Caco-2 (cell line): ENCODE measurements at regions not wholly inside any gene's neighbourhood (a gene's known extent, or its start where the extent isn't known, plus 50 kb on each side); places are given as distances from the start of the nearest gene placed in this dataset.

Source experiments
- BruUV-seq: library from RNA; stranded (reverse); fragments of 400-500 nt; replicated peaks from 2 replicates; lab custom pipeline; 2021; lab: Mats Ljungman, UMichigan
- CTCF ChIA-PET: fragments of 300-600 bp; sonication (Branson Sonifier 250); formaldehyde crosslinking; loops from one replicate; lab custom pipeline; 2022; ENCODE audit warnings: antibody characterized with exemption; lab: Charles Lee
- POLR2A ChIA-PET: fragments of 300-600 bp; sonication (Branson Sonifier 250); formaldehyde crosslinking; loops from one replicate; lab custom pipeline; 2022; ENCODE audit warnings: antibody characterized with exemption; lab: Charles Lee
- DNase-seq, 2 experiments: peaks; one replicate each; pipeline versions ENCODE4 v3.0.0 to v3.0.0-alpha.2; 2020 to 2022
- H3K27me3 ChIP-seq: replicated peaks from 2 replicates; pipeline ENCODE4 v1.6.0; 2011; ENCODE audit warnings: low read length; ENCODE audit not compliant: control insufficient read depth, insufficient read depth
- H3K36me3 ChIP-seq: 2 replicates; pipeline ENCODE4 v1.5.1; 2011; ENCODE audit warnings: low read length; ENCODE audit not compliant: control insufficient read depth, insufficient read depth
- H3K4me1 ChIP-seq: fragments of 250-450 bp; sonication (Bioruptor Pico); 2 replicates; pipeline ENCODE4 v1.5.1; 2020; ENCODE audit warnings: mild to moderate bottlenecking
- H3K4me3 ChIP-seq: 2 replicates; pipeline ENCODE4 v1.5.1; 2011; ENCODE audit warnings: low read depth, mild to moderate bottlenecking, control low read depth, low read length
- H3K9me3 ChIP-seq: fragments of 250-450 bp; sonication (Bioruptor Pico); 2 replicates; pipeline ENCODE4 v1.5.1; 2020; ENCODE audit warnings: mild to moderate bottlenecking, moderate library complexity
- H3K27ac Mint-ChIP-seq: one replicate; pipeline ENCODE4 v1.8.0; 2022; ENCODE audit warnings: mixed read lengths; ENCODE audit not compliant: unreplicated experiment
- H3K27me3 Mint-ChIP-seq: one replicate; pipeline ENCODE4 v1.8.0; 2022; ENCODE audit warnings: mixed read lengths; ENCODE audit not compliant: insufficient read depth, unreplicated experiment
- H3K36me3 Mint-ChIP-seq: one replicate; pipeline ENCODE4 v1.8.0; 2022; ENCODE audit warnings: mild to moderate bottlenecking, mixed read lengths; ENCODE audit not compliant: insufficient read depth, unreplicated experiment
- H3K4me1 Mint-ChIP-seq: one replicate; pipeline ENCODE4 v1.8.0; 2022; ENCODE audit warnings: low read depth, mixed read lengths; ENCODE audit not compliant: unreplicated experiment
- H3K4me3 Mint-ChIP-seq: one replicate; pipeline ENCODE4 v1.8.0; 2022; ENCODE audit warnings: mild to moderate bottlenecking, moderate library complexity, mixed read lengths; ENCODE audit not compliant: unreplicated experiment
- H3K9me3 Mint-ChIP-seq: one replicate; pipeline ENCODE4 v1.8.0; 2022; ENCODE audit warnings: mixed read lengths; ENCODE audit not compliant: unreplicated experiment
- intact Hi-C: fragments of 100-400 bp; cut with micrococcal nuclease; formaldehyde crosslinking; loops from one replicate; pipeline ENCODE4 v1.10.0; 2022; ENCODE audit not compliant: unreplicated experiment
- TF ChIP-seq, protein P1 (sequence below), 2 experiments: fragments of 200-600 bp in 1 of 2; IDR thresholded peaks; 1 replicate in 1 of 2; 2 replicates in 1 of 2; pipeline versions ENCODE4 v1.5.1 to v1.8.0; 2011 to 2022; ENCODE audit warnings: antibody characterized with exemption in 1 of 2, control low read depth in 1 of 2, inconsistent platforms in 1 of 2, low read depth in 1 of 2, low read length in 1 of 2, mild to moderate bottlenecking in 1 of 2, moderate library complexity in 1 of 2; ENCODE audit not compliant: insufficient read depth in 1 of 2, severe bottlenecking in 1 of 2, unreplicated experiment in 1 of 2

DNA sequence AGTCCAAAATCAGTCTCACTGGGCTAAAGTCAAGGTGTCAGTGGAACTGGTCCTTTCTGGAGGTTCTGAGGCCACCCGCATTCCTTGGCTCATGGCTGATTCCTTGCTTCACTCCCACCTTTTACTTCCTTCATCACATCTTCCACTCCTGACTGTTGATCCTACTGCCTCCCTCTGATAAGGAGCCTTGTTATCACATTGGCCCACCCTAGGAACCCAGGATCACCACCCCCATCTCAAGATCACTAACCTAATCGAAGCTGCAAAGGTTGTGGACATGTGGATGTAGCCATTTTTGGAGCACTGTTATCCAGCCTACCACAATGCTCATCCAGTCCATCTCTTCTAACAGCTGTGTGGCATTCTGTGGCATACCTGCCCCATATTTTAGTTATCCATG, 87.2 kb downstream of the TNFAIP3 start:
- BruUV-seq: no TSS peak
- ChIA-PET POLR2A (no interaction called here), CTCF (no interaction called here)
- no peaks in the 10 kb centered on the region for H3K27me3 ChIP-seq
- Mint-ChIP-seq H3K27ac (no peak overlapping the region), H3K27me3 (no peaks in the 10 kb centered on the region), H3K4me1 (peaks cover 28% of the 10 kb centered on the region), H3K36me3 (no peaks in the 10 kb centered on the region), H3K4me3 (no peak overlapping the region), H3K9me3 (peaks cover 25% of the 10 kb centered on the region)
- intact Hi-C loops: no loop called here
- H3K4me1 ChIP-seq: peaks cover 16% of the 10 kb centered on the region; the same call in 1 of the 2 replicates
- H3K4me3 ChIP-seq: no peak overlapping the region
- TF ChIP-seq, protein P1, sequence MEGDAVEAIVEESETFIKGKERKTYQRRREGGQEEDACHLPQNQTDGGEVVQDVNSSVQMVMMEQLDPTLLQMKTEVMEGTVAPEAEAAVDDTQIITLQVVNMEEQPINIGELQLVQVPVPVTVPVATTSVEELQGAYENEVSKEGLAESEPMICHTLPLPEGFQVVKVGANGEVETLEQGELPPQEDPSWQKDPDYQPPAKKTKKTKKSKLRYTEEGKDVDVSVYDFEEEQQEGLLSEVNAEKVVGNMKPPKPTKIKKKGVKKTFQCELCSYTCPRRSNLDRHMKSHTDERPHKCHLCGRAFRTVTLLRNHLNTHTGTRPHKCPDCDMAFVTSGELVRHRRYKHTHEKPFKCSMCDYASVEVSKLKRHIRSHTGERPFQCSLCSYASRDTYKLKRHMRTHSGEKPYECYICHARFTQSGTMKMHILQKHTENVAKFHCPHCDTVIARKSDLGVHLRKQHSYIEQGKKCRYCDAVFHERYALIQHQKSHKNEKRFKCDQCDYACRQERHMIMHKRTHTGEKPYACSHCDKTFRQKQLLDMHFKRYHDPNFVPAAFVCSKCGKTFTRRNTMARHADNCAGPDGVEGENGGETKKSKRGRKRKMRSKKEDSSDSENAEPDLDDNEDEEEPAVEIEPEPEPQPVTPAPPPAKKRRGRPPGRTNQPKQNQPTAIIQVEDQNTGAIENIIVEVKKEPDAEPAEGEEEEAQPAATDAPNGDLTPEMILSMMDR (IDR thresholded peaks at IDR 0.05; ENCODE audit: insufficient read depth in 1 of 2, low read depth in 1 of 2, low read length in 1 of 2, severe bottlenecking in 1 of 2, unreplicated experiment in 1 of 2): no peak
- no peak for DNase-seq
- no peaks in the 10 kb centered on the region; the same call in 1 of the 2 replicates for H3K9me3 ChIP-seq
- H3K36me3 ChIP-seq: no peaks in the 10 kb centered on the region

- Mint-ChIP-seq H3K36me3 (no peaks in the 10 kb centered on the region), H3K27me3 (no peaks in the 10 kb centered on the region), H3K27ac (no peak overlapping the region), H3K9me3 (peaks cover 34% of the 10 kb centered on the region), H3K4me3 (no peak overlapping the region), H3K4me1 (peaks cover 27% of the 10 kb centered on the region)
- no TSS peak for BruUV-seq
- no peaks in the 10 kb centered on the region for H3K36me3 ChIP-seq
- CTCF ChIA-PET: no interaction called here
- no peak for DNase-seq
- POLR2A ChIA-PET: no interaction called here
- H3K27me3 ChIP-seq: no peaks in the 10 kb centered on the region
- H3K9me3 ChIP-seq: peaks cover 9% of the 10 kb centered on the region; the same call in 1 of the 2 replicates
- intact Hi-C loops: no loop called here
- H3K4me3 ChIP-seq: no peak overlapping the region
- TF ChIP-seq, protein P1 (IDR thresholded peaks at IDR 0.05; ENCODE audit: insufficient read depth in 1 of 2, low read depth in 1 of 2, low read length in 1 of 2, severe bottlenecking in 1 of 2, unreplicated experiment in 1 of 2): no peak
- peaks cover 12% of the 10 kb centered on the region; the same call in 1 of the 2 replicates for H3K4me1 ChIP-seq
Measured at GRCh38 chr6:137956098-137956488, 89.0 kb downstream of the TNFAIP3 start.

- H3K36me3 Mint-ChIP-seq: no peaks in the 10 kb centered on the region
- ChIA-PET POLR2A (no interaction called here), CTCF (no interaction called here)
- no peak overlapping the region for H3K27ac Mint-ChIP-seq
- H3K4me1 Mint-ChIP-seq: peaks cover 13% of the 10 kb centered on the region
- no peaks in the 10 kb centered on the region for H3K27me3 ChIP-seq
- intact Hi-C loops: no loop called here
- no peaks in the 10 kb centered on the region for H3K27me3 Mint-ChIP-seq
- peaks cover 3% of the 10 kb centered on the region; the same call in 1 of the 2 replicates for H3K4me1 ChIP-seq
- peaks cover 9% of the 10 kb centered on the region; the same call in 1 of the 2 replicates for H3K9me3 ChIP-seq
- TF ChIP-seq, protein P1 (IDR thresholded peaks at IDR 0.05; ENCODE audit: insufficient read depth in 1 of 2, low read depth in 1 of 2, low read length in 1 of 2, severe bottlenecking in 1 of 2, unreplicated experiment in 1 of 2): no peak
- no peak overlapping the region for H3K4me3 Mint-ChIP-seq
- H3K4me3 ChIP-seq: no peak overlapping the region
- no peaks in the 10 kb centered on the region for H3K36me3 ChIP-seq
- DNase-seq: no peak
- peaks cover 43% of the 10 kb centered on the region for H3K9me3 Mint-ChIP-seq
- BruUV-seq: no TSS peak
Measured at GRCh38 chr6:137957471-137957870, 90.4 kb downstream of the TNFAIP3 start.
